GM06990 (cell line): ENCODE measurements at regions not wholly inside any gene's neighbourhood (a gene's known extent, or its start where the extent isn't known, plus 50 kb on each side); places are given as distances from the start of the nearest gene placed in this dataset.

ENCODE experiments used
- DNase-seq: peaks from one replicate; pipeline ENCODE4 v3.0.0-alpha.2; 2011; ENCODE audit not compliant: insufficient read length; ENCODE audit errors: extremely low read depth
- H3K27me3 ChIP-seq: replicated peaks from 2 replicates; pipeline ENCODE4 v1.6.0; 2011; ENCODE audit warnings: low read length; ENCODE audit not compliant: control insufficient read depth, insufficient read depth
- H3K36me3 ChIP-seq: 2 replicates; pipeline ENCODE4 v1.5.1; 2011; ENCODE audit warnings: low read length; ENCODE audit not compliant: control insufficient read depth, insufficient read depth
- H3K4me3 ChIP-seq: replicated peaks from 2 replicates; pipeline ENCODE4 v1.5.1; 2011; ENCODE audit warnings: low read depth, mild to moderate bottlenecking, control low read depth, low read length
- TF ChIP-seq, protein P1 (sequence below): IDR thresholded peaks from 2 replicates; pipeline ENCODE4 v1.5.1; 2011; ENCODE audit warnings: low read length, control low read depth, mild to moderate bottlenecking, inconsistent platforms; ENCODE audit not compliant: insufficient read depth, poor library complexity, severe bottlenecking

DNA sequence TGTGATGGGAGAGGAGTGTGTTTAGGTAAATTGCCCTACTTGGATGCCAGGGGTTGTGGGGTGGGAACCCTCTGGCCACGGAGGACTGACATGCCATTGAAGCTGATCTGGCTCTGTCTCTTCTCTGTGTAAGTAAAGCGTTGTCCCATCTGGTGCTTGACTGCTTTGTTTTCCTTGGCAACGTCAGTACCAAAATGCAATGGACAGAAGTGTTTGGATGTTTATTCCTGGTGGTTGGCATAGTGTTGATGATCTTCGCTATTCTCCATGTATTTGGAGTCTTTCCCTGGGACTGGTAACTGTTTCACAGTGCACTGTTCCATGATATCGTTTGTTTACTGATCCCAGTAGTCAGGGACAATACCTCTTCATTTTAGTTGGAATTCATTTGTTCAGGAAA lies 130.5 kb upstream of the MCTP2 start:
- H3K27me3 ChIP-seq = no peaks in the 10 kb centered on the region
- no peaks in the 10 kb centered on the region for H3K36me3 ChIP-seq
- H3K4me3 ChIP-seq = no peak overlapping the region
- TF ChIP-seq, protein P1, sequence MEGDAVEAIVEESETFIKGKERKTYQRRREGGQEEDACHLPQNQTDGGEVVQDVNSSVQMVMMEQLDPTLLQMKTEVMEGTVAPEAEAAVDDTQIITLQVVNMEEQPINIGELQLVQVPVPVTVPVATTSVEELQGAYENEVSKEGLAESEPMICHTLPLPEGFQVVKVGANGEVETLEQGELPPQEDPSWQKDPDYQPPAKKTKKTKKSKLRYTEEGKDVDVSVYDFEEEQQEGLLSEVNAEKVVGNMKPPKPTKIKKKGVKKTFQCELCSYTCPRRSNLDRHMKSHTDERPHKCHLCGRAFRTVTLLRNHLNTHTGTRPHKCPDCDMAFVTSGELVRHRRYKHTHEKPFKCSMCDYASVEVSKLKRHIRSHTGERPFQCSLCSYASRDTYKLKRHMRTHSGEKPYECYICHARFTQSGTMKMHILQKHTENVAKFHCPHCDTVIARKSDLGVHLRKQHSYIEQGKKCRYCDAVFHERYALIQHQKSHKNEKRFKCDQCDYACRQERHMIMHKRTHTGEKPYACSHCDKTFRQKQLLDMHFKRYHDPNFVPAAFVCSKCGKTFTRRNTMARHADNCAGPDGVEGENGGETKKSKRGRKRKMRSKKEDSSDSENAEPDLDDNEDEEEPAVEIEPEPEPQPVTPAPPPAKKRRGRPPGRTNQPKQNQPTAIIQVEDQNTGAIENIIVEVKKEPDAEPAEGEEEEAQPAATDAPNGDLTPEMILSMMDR = no peak
- no peak for DNase-seq

DNA sequence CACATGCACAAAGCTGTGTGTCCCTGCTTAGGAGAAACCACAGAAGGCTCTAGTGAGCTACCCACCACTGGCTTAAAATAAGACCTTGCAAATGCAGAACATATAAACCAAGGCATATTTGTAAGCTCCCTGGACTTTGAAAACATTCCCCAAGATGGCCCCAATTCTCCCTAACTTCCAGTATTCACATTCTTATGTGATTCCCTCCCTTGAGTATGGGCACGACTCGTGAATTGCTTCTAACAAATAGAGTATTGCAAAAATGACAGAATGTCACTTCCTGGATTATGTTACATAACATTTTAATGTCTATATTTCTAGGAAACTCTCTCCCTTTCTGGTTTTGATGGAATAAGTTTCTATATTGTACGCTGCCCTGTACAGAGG lies 131.8 kb upstream of the MCTP2 start:
- H3K36me3 ChIP-seq = no peaks in the 10 kb centered on the region
- H3K27me3 ChIP-seq = no peaks in the 10 kb centered on the region
- DNase-seq = no peak
- TF ChIP-seq, protein P1 = no peak
- no peak overlapping the region for H3K4me3 ChIP-seq

DNA sequence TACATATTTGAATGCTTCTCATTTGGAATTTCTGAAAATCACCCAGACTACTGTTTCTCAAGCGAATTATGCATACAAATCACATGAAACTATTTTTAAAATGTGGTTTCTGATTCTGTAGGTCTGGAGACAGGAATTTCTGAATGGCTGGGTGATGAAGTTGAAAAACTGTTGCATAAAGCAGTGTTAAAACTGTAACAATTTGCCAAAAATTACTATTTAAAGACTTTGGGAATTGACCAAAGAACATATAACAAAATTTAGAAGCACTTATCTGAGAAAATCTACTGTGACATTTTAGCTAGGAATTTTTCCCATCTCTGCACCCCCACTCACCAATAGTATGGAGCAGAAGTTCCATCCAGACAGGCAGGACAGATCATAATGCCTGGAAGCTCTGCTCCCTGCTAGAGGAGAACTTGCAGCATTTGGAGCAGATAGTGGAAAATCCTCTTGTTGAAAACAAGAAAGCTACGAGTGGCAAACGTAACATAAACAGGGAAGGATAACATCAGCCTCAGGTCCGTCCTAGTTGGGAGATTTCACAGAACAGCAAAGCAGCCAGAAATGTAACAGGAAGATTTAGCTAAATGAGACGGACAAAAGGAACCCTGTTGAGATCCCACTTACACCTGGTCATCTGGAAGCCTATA lies 132.3 kb upstream of the MCTP2 start:
- Histone ChIP-seq H3K27me3 (no peaks in the 10 kb centered on the region), H3K4me3 (no peak overlapping the region), H3K36me3 (no peaks in the 10 kb centered on the region)
- no peak for DNase-seq
- TF ChIP-seq, protein P1 = no peak

DNA sequence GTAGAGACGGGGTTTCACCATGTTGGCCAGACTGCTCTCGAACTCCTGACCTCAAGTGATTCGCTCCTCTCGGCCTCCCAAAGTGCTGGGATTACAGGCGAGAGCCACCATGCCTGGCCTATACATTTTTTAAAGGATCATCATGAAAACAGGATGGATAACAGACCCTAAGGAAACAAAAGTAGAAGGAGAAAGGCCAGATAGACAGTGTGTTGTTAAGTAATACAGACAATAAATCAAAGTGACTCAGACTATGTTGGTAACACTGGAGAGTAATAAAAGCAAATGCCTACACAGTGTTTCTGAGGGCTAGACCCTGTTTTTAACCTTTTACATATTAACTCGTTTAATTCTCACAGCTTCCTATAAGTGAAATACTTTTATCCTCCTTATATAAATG lies 133.8 kb upstream of the MCTP2 start:
- TF ChIP-seq, protein P1 = no peak

DNA sequence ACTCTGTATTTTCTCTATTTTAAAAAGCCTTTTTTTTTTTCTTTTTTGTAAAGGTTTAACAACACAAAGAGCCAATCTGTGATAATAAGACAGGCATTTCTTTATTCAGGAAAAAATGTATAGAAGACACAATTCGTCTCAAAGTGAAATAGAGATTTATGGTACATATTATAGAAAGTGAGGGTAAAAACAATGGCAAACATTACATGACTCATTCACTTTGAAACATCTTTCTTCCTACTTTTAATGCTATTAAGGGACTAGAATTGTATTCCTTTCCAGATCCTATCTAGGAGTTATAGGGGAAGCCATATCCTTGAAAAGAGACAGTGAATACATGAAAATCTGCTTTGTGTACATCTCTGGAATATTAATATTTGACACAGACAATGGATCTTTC lies 137.1 kb upstream of the MCTP2 start:
- no peaks in the 10 kb centered on the region for H3K27me3 ChIP-seq
- DNase-seq = no peak
- TF ChIP-seq, protein P1 = no peak

More for the DNA sequence above, 133.8 kb upstream of the MCTP2 start:
- Histone ChIP-seq H3K27me3 (no peaks in the 10 kb centered on the region), H3K4me3 (no peak overlapping the region), H3K36me3 (no peaks in the 10 kb centered on the region)
- no peak for DNase-seq

DNA sequence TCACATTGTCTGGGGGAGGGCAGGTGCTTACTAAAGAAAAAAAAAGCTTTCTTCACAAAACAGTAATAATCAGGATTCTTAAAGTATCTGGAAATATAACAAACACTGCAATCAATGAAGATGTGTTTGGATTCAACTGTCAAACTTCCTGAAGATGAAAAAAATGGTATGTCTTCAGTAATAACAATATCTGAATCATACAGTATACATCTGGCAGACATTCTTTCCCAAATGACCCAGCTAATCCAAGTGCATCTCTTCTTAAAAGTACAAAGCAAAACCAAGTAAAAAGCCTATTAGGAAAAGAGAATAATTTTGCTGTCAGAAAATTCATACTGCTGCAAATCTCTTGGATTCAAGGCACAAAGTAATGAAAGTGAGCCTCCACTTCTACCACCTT lies 145.0 kb upstream of the MCTP2 start:
- H3K4me3 ChIP-seq = no peak overlapping the region
- H3K27me3 ChIP-seq = no peaks in the 10 kb centered on the region
- no peak for DNase-seq
- H3K36me3 ChIP-seq = no peaks in the 10 kb centered on the region
- TF ChIP-seq, protein P1 = no peak

More for the DNA sequence above, 137.1 kb upstream of the MCTP2 start:
- Histone ChIP-seq H3K36me3 (no peaks in the 10 kb centered on the region), H3K4me3 (no peak overlapping the region)
